HL-60 (cell line): ENCODE measurements at regions not wholly inside any gene's neighbourhood (a gene's known extent, or its start where the extent isn't known, plus 50 kb on each side); places are given as distances from the start of the nearest gene placed in this dataset.

Experiments used
- DNase-seq, 2 experiments: peaks; one replicate each; pipeline ENCODE4 v3.0.0-alpha.2; 2010 to 2020; ENCODE audit warnings: low read depth in 1 of 2, low spot score in 1 of 2
- H3K27ac ChIP-seq: fragments of 250-450 bp; sonication (Bioruptor Pico); replicated peaks from 2 replicates; pipeline ENCODE4 v1.5.1; 2020; ENCODE audit warnings: mild to moderate bottlenecking, moderate library complexity
- H3K27me3 ChIP-seq: fragments of 250-450 bp; sonication (Bioruptor Pico); 2 replicates; pipeline ENCODE4 v1.5.1; 2021; ENCODE audit warnings: mild to moderate bottlenecking, moderate library complexity; ENCODE audit not compliant: insufficient read depth, poor library complexity, severe bottlenecking
- H3K4me3 ChIP-seq: replicated peaks from 2 replicates; pipeline ENCODE4 v1.5.1; 2011; ENCODE audit warnings: mild to moderate bottlenecking, control low read depth, low read length; ENCODE audit not compliant: insufficient read depth
- GABPA ChIP-seq: IDR thresholded peaks from 2 replicates; pipeline ENCODE4 v1.6.1; 2012; ENCODE audit warnings: low read depth
- POLR2AphosphoS5 ChIP-seq: IDR thresholded peaks from 2 replicates; pipeline ENCODE4 v1.6.1; 2012; ENCODE audit warnings: low read depth
- SPI1 ChIP-seq: IDR thresholded peaks from 2 replicates; pipeline ENCODE4 v1.6.1; 2012; ENCODE audit warnings: low read depth, mild to moderate bottlenecking, borderline replicate concordance
- TF ChIP-seq, protein P1 (sequence below): IDR thresholded peaks from one replicate; pipeline ENCODE4 v1.5.1; 2011; ENCODE audit warnings: low read length, control low read depth, inconsistent platforms; ENCODE audit not compliant: insufficient read depth
- TF ChIP-seq, protein P2 (sequence below): IDR thresholded peaks from 2 replicates; pipeline ENCODE4 v1.6.1; 2012; ENCODE audit warnings: low read depth; ENCODE audit not compliant: insufficient replicate concordance

DNA sequence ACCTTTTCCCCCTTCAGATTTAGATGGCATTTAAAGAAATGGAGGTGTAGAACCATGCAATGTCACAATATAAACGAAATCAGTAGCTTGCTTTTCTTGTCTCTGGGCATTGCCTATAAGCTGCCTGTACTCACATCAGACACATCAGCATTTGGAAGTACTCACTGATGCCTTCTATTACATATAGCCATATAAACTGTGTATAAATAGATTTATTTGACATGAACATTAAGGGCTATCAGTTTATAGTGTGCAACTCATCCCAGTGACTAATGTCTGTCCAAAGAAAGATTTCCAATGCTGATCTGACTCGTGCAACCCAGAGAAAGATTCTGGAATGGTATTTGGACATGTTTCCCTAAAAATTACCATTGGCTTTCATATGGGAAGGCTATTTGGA lies 417.9 kb upstream of the MAF start:
- TF ChIP-seq, protein P1, sequence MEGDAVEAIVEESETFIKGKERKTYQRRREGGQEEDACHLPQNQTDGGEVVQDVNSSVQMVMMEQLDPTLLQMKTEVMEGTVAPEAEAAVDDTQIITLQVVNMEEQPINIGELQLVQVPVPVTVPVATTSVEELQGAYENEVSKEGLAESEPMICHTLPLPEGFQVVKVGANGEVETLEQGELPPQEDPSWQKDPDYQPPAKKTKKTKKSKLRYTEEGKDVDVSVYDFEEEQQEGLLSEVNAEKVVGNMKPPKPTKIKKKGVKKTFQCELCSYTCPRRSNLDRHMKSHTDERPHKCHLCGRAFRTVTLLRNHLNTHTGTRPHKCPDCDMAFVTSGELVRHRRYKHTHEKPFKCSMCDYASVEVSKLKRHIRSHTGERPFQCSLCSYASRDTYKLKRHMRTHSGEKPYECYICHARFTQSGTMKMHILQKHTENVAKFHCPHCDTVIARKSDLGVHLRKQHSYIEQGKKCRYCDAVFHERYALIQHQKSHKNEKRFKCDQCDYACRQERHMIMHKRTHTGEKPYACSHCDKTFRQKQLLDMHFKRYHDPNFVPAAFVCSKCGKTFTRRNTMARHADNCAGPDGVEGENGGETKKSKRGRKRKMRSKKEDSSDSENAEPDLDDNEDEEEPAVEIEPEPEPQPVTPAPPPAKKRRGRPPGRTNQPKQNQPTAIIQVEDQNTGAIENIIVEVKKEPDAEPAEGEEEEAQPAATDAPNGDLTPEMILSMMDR: no peak
- TF ChIP-seq, protein P2, sequence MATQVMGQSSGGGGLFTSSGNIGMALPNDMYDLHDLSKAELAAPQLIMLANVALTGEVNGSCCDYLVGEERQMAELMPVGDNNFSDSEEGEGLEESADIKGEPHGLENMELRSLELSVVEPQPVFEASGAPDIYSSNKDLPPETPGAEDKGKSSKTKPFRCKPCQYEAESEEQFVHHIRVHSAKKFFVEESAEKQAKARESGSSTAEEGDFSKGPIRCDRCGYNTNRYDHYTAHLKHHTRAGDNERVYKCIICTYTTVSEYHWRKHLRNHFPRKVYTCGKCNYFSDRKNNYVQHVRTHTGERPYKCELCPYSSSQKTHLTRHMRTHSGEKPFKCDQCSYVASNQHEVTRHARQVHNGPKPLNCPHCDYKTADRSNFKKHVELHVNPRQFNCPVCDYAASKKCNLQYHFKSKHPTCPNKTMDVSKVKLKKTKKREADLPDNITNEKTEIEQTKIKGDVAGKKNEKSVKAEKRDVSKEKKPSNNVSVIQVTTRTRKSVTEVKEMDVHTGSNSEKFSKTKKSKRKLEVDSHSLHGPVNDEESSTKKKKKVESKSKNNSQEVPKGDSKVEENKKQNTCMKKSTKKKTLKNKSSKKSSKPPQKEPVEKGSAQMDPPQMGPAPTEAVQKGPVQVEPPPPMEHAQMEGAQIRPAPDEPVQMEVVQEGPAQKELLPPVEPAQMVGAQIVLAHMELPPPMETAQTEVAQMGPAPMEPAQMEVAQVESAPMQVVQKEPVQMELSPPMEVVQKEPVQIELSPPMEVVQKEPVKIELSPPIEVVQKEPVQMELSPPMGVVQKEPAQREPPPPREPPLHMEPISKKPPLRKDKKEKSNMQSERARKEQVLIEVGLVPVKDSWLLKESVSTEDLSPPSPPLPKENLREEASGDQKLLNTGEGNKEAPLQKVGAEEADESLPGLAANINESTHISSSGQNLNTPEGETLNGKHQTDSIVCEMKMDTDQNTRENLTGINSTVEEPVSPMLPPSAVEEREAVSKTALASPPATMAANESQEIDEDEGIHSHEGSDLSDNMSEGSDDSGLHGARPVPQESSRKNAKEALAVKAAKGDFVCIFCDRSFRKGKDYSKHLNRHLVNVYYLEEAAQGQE: no peak
- H3K4me3 ChIP-seq: no peak overlapping the region

DNA sequence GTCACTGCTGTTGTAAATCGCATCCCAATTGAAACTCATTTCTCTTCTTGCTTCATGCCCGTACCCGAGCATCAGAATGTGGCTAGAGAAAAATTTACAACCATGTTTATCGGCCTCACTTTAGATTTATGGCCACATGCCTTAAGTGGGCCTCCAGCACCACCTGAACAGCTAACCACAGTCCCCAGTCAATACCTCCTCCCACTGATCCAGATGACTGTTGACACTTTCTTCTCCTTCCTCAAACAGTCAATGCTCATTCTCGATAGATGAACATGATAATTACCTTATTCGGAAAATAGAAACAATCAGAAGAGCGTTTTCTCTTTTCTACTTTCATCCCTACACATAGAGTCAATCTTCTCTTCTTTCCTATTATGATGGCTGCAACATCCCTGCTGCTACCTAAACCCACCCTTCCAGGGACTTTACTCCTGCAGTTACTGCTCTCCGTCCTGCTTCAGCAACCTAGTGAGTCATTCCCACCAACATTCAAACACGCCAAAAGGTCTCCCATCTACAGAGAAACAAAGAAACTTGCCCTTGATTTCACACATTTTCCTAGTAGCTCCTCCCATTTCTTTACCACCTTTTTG lies 416.3 kb upstream of the MAF start:
- Histone ChIP-seq H3K27me3 (peaks cover 2% of the 10 kb centered on the region), H3K4me3 (no peak overlapping the region), H3K27ac (no peak overlapping the region)
- no peak for DNase-seq
- TF ChIP-seq POLR2AphosphoS5 (no peak), SPI1 (no peak), GABPA (no peak)
- TF ChIP-seq, protein P2: no peak
- TF ChIP-seq, protein P1: no peak

More for the DNA sequence above, 417.9 kb upstream of the MAF start:
- DNase-seq: no peak
- Histone ChIP-seq H3K27me3 (peaks cover 2% of the 10 kb centered on the region), H3K27ac (no peak overlapping the region)

DNA sequence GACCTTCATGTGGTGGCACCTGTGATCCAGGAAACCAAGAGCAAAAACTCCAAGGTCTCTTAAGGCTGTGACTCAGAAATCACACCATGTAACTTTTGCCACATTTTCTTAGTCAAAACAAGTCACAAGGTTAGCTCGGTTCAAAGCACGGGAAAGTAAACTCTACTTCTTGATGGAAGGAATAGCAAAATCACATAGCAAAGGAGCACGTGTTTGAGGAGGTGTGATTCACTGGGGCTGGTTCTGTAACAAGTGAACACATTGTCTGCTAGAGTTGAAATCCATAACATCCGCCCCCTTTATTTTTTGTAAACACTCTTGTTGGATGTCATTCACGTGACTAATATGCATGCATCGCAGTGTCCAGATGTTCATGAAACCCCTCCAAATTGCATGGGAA lies 415.0 kb upstream of the MAF start:
- DNase-seq: no peak
- Histone ChIP-seq H3K4me3 (no peak overlapping the region), H3K27ac (no peak overlapping the region), H3K27me3 (peaks cover under 1% of the 10 kb centered on the region)
- TF ChIP-seq POLR2AphosphoS5 (no peak), SPI1 (no peak), GABPA (no peak)
- TF ChIP-seq, protein P1: no peak
- TF ChIP-seq, protein P2: no peak
